Astrocyte of the cerebellum (primary cell): ENCODE measurements at regions not wholly inside any gene's neighbourhood (a gene's known extent, or its start where the extent isn't known, plus 50 kb on each side); places are given as distances from the start of the nearest gene placed in this dataset.

Source experiments
- DNase-seq: peaks from one replicate; pipeline ENCODE4 v3.0.0-alpha.2; 2011; ENCODE audit warnings: low read depth
- H3K4me3 ChIP-seq: 2 replicates; pipeline ENCODE4 v1.5.1; 2011; ENCODE audit warnings: mild to moderate bottlenecking, low read depth, low read length, moderate library complexity
- CTCF ChIP-seq: IDR thresholded peaks from 2 replicates; pipeline ENCODE4 v1.5.1; 2012; ENCODE audit warnings: low read length, low read depth, moderate library complexity, mild to moderate bottlenecking; ENCODE audit errors: missing control alignments
- in situ Hi-C: cut with HindIII; loops from 2 replicates; pipeline ENCODE4 v1.10.0; 2017; ENCODE audit warnings: low sequenced_read_pairs

- no peak overlapping the region for H3K4me3 ChIP-seq
- DNase-seq = no peak
- in situ Hi-C loops = no loop called here
Observed at GRCh38 chr17:51439395-51440229, 179.3 kb downstream of the UTP18 start.

GRCh38 chr17:51441431-51441830, 181.1 kb downstream of the UTP18 start:
- DNase-seq = no peak
- in situ Hi-C loops = no loop called here
- H3K4me3 ChIP-seq = no peak overlapping the region
- TF ChIP-seq CTCF = no peak

More at GRCh38 chr17:51439395-51440229, 179.3 kb downstream of the UTP18 start:
- no peak for TF ChIP-seq CTCF

GRCh38 chr17:51442088-51442865, 181.9 kb downstream of the UTP18 start:
- TF ChIP-seq CTCF = no peak
- no peak overlapping the region for H3K4me3 ChIP-seq
- in situ Hi-C loops = no loop called here
- DNase-seq = no peak

GRCh38 chr17:51443646-51444045, 183.3 kb downstream of the UTP18 start:
- TF ChIP-seq CTCF = no peak
- H3K4me3 ChIP-seq = no peak overlapping the region
- no peak for DNase-seq
- in situ Hi-C loops = no loop called here

GRCh38 chr17:51445946-51446345, 185.6 kb downstream of the UTP18 start:
- no peak for TF ChIP-seq CTCF
- in situ Hi-C loops = no loop called here
- no peak overlapping the region for H3K4me3 ChIP-seq
- DNase-seq = no peak

GRCh38 chr17:51454456-51454978, 194.2 kb downstream of the UTP18 start:
- DNase-seq = no peak
- in situ Hi-C loops = no loop called here
- no peak for TF ChIP-seq CTCF
- no peak overlapping the region for H3K4me3 ChIP-seq
